Thoracic aorta (tissue), 2 donors: ENCODE measurements at regions not wholly inside any gene's neighbourhood (a gene's known extent, or its start where the extent isn't known, plus 50 kb on each side); places are given as distances from the start of the nearest gene placed in this dataset.

Experiments used
- ATAC-seq: fragments of 150-250 bp; one replicate; pipeline ENCODE4 v1.8.0; 2017; ENCODE audit warnings: low read depth; ENCODE audit not compliant: insufficient number of reproducible peaks, low FRiP score
- DNase-seq: peaks from one replicate; pipeline ENCODE4 v3.0.0-alpha.2; 2020; ENCODE audit warnings: low spot score
- H3K27ac ChIP-seq, 2 donors: fragments of 200-600 bp; sonication (generic); 1 replicate in 1 of 2; 2 replicates in 1 of 2; pipeline ENCODE4 v1.5.1; 2016; ENCODE audit warnings: mild to moderate bottlenecking in 2 of 2, moderate library complexity in 2 of 2
- H3K27me3 ChIP-seq: fragments of 200-600 bp; sonication (generic); replicated peaks from 2 replicates; pipeline ENCODE4 v1.6.0; 2016; ENCODE audit warnings: mild to moderate bottlenecking; ENCODE audit not compliant: insufficient read depth
- H3K36me3 ChIP-seq: fragments of 200-600 bp; sonication (generic); one replicate; pipeline ENCODE4 v1.5.1; 2016
- H3K4me1 ChIP-seq, 2 donors: fragments of 200-600 bp; sonication (generic); 1 replicate in 1 of 2; 2 replicates in 1 of 2; pipeline versions ENCODE4 v1.5.1 to v1.6.0; 2016; ENCODE audit warnings: low read depth in 2 of 2, mild to moderate bottlenecking in 1 of 2; ENCODE audit not compliant: control insufficient read depth in 1 of 2
- H3K4me3 ChIP-seq: fragments of 200-600 bp; sonication (generic); 2 replicates; pipeline ENCODE4 v1.5.1; 2016; ENCODE audit warnings: mild to moderate bottlenecking
- H3K9me3 ChIP-seq: fragments of 200-600 bp; sonication (generic); 2 replicates; pipeline ENCODE4 v1.5.1; 2016
- CTCF ChIP-seq: fragments of 200-600 bp; sonication (generic); IDR thresholded peaks from one replicate; pipeline ENCODE4 v1.5.1; 2019; ENCODE audit warnings: antibody characterized with exemption

GRCh38 chr7:108627476-108628051 is 57.9 kb downstream of the DNAJB9 start:
- DNase-seq (no peak), ATAC-seq (no peak)
- Histone ChIP-seq H3K4me3 (no peak overlapping the region), H3K9me3 (no peaks in the 10 kb centered on the region), H3K36me3 (no peaks in the 10 kb centered on the region), H3K4me1 (peaks cover 0 to 4% of the 10 kb centered on the region in 2 donors), H3K27me3 (no peaks in the 10 kb centered on the region), H3K27ac (no peak overlapping the region)
- no peak for TF ChIP-seq CTCF

GRCh38 chr7:108628678-108629077 is 59.0 kb downstream of the DNAJB9 start:
- no peak for TF ChIP-seq CTCF

DNA sequence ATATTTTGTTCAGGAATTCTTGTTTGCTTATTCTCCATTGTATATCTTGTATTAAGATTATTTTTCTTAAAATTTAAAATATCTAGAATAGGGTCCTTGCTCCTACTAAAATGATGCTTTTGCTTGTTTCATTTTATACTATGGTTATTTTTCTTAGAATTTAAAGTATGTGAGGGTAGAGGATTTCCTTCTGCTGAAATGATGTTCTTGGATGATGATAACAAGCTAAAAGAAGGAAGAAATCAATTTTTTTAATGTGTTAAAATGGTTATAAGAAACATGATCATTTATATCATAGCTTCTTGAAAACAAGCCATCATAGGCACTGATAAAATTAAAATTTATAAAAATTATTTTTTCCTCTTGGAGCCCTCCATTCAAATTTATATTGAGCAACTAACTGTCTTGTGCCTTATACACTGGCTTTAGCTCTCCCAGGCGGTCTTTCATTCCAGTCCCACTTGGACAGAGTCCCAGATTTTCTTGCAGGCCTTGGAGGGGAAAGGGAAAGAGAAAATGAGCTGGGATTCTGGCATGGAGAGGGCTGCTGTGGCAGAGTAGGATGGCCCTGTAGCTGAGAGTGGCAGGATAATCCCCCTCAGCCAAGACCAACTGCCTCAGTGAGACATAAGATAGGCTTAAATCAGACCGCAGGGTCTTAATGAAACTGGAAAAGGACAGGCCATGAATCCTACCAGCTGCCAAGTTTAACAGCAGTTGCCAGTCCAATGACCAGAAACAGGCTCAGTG is 60.2 kb downstream of the DNAJB9 start:
- Histone ChIP-seq H3K9me3 (no peaks in the 10 kb centered on the region), H3K4me1 (peaks cover 0 to 4% of the 10 kb centered on the region in 2 donors), H3K4me3 (no peak overlapping the region), H3K36me3 (no peaks in the 10 kb centered on the region), H3K27ac (no peak overlapping the region), H3K27me3 (no peaks in the 10 kb centered on the region)
- TF ChIP-seq CTCF, result no peak
- DNase-seq (no peak), ATAC-seq (no peak)

More at GRCh38 chr7:108628678-108629077, 59.0 kb downstream of the DNAJB9 start:
- peaks cover 0 to 4% of the 10 kb centered on the region in 2 donors for H3K4me1 ChIP-seq
- no peak overlapping the region for H3K27ac ChIP-seq
- ATAC-seq (no peak), DNase-seq (no peak)
- no peaks in the 10 kb centered on the region for H3K36me3 ChIP-seq
- H3K27me3 ChIP-seq, result no peaks in the 10 kb centered on the region
- no peaks in the 10 kb centered on the region for H3K9me3 ChIP-seq
- no peak overlapping the region for H3K4me3 ChIP-seq

DNA sequence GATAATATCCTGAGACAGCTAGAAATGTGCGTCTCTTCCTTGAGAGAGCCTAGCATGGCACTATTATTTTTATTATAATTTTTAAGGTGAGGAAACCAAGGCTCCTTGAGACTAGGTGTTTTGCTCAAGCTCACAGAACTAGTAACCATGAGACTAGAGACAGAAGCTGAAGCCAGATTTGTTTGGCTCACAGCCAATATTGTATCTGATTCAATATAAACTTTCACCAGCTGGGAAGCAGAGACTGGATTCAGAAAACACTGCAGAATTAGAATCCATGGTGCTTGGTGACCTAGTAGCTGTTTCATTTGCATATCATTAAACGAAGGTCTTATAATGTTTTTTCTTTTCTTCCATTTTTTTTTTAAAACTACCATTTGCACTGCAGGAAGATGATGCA is 64.4 kb downstream of the DNAJB9 start:
- no peaks in the 10 kb centered on the region for H3K9me3 ChIP-seq
- H3K36me3 ChIP-seq, result no peaks in the 10 kb centered on the region
- TF ChIP-seq CTCF, result no peak
- peaks cover 0 to 4% of the 10 kb centered on the region in 2 donors for H3K4me1 ChIP-seq
- no peak for ATAC-seq
- no peak overlapping the region for H3K27ac ChIP-seq
- DNase-seq, result no peak
- no peaks in the 10 kb centered on the region for H3K27me3 ChIP-seq
- no peak overlapping the region for H3K4me3 ChIP-seq

DNA sequence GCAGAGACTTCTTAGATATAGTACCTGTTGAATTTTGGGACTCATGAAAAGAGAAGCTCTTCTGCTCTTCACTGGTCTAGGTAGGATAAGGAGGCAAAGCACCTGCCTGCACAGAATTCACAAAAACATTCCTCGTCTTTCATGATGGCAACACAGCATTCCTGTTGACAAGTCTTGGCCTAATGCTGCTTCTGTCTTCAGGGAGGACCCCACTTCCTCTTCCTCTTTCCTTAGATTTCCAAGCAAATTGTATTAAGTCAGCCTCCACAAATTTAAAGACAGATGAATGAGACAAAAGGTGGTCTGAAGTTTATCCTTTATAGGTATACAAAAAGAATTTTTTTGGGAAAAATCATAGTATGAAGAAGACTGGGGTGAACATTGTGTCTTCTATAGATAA is 64.9 kb downstream of the DNAJB9 start:
- H3K36me3 ChIP-seq, result no peaks in the 10 kb centered on the region

More for the DNA sequence above, 64.9 kb downstream of the DNAJB9 start:
- DNase-seq (no peak), ATAC-seq (no peak)
- Histone ChIP-seq H3K27ac (no peak overlapping the region), H3K4me3 (no peak overlapping the region), H3K4me1 (peaks cover 0 to 4% of the 10 kb centered on the region in 2 donors), H3K27me3 (no peaks in the 10 kb centered on the region), H3K9me3 (no peaks in the 10 kb centered on the region)
- TF ChIP-seq CTCF, result no peak
